Calu3 (cell line): ENCODE measurements at regions not wholly inside any gene's neighbourhood (a gene's known extent, or its start where the extent isn't known, plus 50 kb on each side); places are given as distances from the start of the nearest gene placed in this dataset.
"Not testable (repeated sequence)": the region's sequence is repeated elsewhere in the genome, so short reads cannot be mapped to it uniquely, and the experiment has no call there.

ENCODE experiments used
- BruUV-seq: library from RNA; stranded (reverse); fragments of 400-500 nt; replicated peaks from 2 replicates; lab custom pipeline; 2021; lab: Mats Ljungman, UMichigan
- CTCF ChIA-PET: fragments of 300-600 bp; sonication (Branson Sonifier 250); formaldehyde crosslinking; loops from one replicate; lab custom pipeline; 2022; ENCODE audit warnings: antibody characterized with exemption; lab: Charles Lee
- DNase-seq: peaks from one replicate; pipeline ENCODE4 v3.0.0; 2022
- H3K27ac Mint-ChIP-seq: one replicate; pipeline ENCODE4 v1.8.0; 2022; ENCODE audit warnings: mixed read lengths; ENCODE audit not compliant: unreplicated experiment
- H3K27me3 Mint-ChIP-seq: one replicate; pipeline ENCODE4 v1.8.0; 2022; ENCODE audit warnings: mixed read lengths; ENCODE audit not compliant: unreplicated experiment
- H3K36me3 Mint-ChIP-seq: one replicate; pipeline ENCODE4 v1.8.0; 2022; ENCODE audit warnings: mild to moderate bottlenecking, moderate library complexity, mixed read lengths; ENCODE audit not compliant: insufficient read depth, unreplicated experiment
- H3K4me1 Mint-ChIP-seq: one replicate; pipeline ENCODE4 v1.8.0; 2022; ENCODE audit warnings: mild to moderate bottlenecking, low read depth, mixed read lengths; ENCODE audit not compliant: unreplicated experiment
- H3K4me3 Mint-ChIP-seq: one replicate; pipeline ENCODE4 v1.8.0; 2022; ENCODE audit warnings: mild to moderate bottlenecking, low read depth, moderate library complexity, mixed read lengths; ENCODE audit not compliant: unreplicated experiment
- H3K9me3 Mint-ChIP-seq: one replicate; pipeline ENCODE4 v1.8.0; 2022; ENCODE audit warnings: low read depth, mixed read lengths; ENCODE audit not compliant: unreplicated experiment
- CTCF ChIP-seq: fragments of 200-600 bp; IDR thresholded peaks from one replicate; pipeline ENCODE4 v1.8.0; 2022; ENCODE audit warnings: antibody characterized with exemption; ENCODE audit not compliant: unreplicated experiment
- intact Hi-C: fragments of 100-400 bp; cut with micrococcal nuclease; formaldehyde crosslinking; loops from one replicate; pipeline ENCODE4 v1.10.0; 2022; ENCODE audit not compliant: unreplicated experiment

GRCh38 chr11:134956450-134957210 lies 544.6 kb upstream of the B3GAT1 start:
- H3K9me3 Mint-ChIP-seq, result peaks cover 24% of the 10 kb centered on the region
- no peak overlapping the region for H3K4me3 Mint-ChIP-seq
- no peaks in the 10 kb centered on the region for H3K27me3 Mint-ChIP-seq
- intact Hi-C loops, result no loop called here
- BruUV-seq, result no TSS peak
- H3K36me3 Mint-ChIP-seq, result no peaks in the 10 kb centered on the region
- CTCF ChIA-PET, result no interaction called here
- no peak overlapping the region for H3K27ac Mint-ChIP-seq
- H3K4me1 Mint-ChIP-seq, result no peaks in the 10 kb centered on the region
- DNase-seq, result no peak
- no peak for TF ChIP-seq CTCF

GRCh38 chr11:134955970-134956369 lies 543.9 kb upstream of the B3GAT1 start:
- peaks cover 24% of the 10 kb centered on the region for H3K9me3 Mint-ChIP-seq
- H3K27me3 Mint-ChIP-seq, H3K27ac Mint-ChIP-seq, H3K4me3 Mint-ChIP-seq, DNase-seq, BruUV-seq, CTCF ChIA-PET, H3K4me1 Mint-ChIP-seq, H3K36me3 Mint-ChIP-seq, intact Hi-C loops: not testable (repeated sequence)

- intact Hi-C loops, result no loop called here
- CTCF ChIA-PET, result no interaction called here
Observed at GRCh38 chr11:134955281-134955680, 543.2 kb upstream of the B3GAT1 start.

GRCh38 chr11:134954456-134954855 lies 542.4 kb upstream of the B3GAT1 start:
- intact Hi-C loops, H3K36me3 Mint-ChIP-seq, H3K27ac Mint-ChIP-seq, BruUV-seq, DNase-seq, H3K4me3 Mint-ChIP-seq, H3K4me1 Mint-ChIP-seq, H3K27me3 Mint-ChIP-seq, CTCF ChIA-PET: not testable (repeated sequence)
- H3K9me3 Mint-ChIP-seq, result peaks cover 23% of the 10 kb centered on the region

More at GRCh38 chr11:134955281-134955680, 543.2 kb upstream of the B3GAT1 start:
- BruUV-seq, result no TSS peak
- H3K4me1 Mint-ChIP-seq, result no peaks in the 10 kb centered on the region
- TF ChIP-seq CTCF, result no peak
- peaks cover 23% of the 10 kb centered on the region for H3K9me3 Mint-ChIP-seq
- no peak overlapping the region for H3K4me3 Mint-ChIP-seq
- H3K36me3 Mint-ChIP-seq, result no peaks in the 10 kb centered on the region
- no peaks in the 10 kb centered on the region for H3K27me3 Mint-ChIP-seq
- no peak overlapping the region for H3K27ac Mint-ChIP-seq
- no peak for DNase-seq

GRCh38 chr11:134953417-134953970 lies 541.5 kb upstream of the B3GAT1 start:
- H3K27ac Mint-ChIP-seq, DNase-seq, BruUV-seq, H3K27me3 Mint-ChIP-seq, H3K36me3 Mint-ChIP-seq, H3K4me1 Mint-ChIP-seq, intact Hi-C loops, H3K4me3 Mint-ChIP-seq: not testable (repeated sequence)
- CTCF ChIA-PET, result interaction anchor here (0.7 kb wide), 1 partner anchor 1983 kb away, joined by 3 read pairs; no protein-coding TSS in a partner anchor
- peaks cover 19% of the 10 kb centered on the region for H3K9me3 Mint-ChIP-seq
